Upper lobe of left lung (tissue), 4 donors: ENCODE measurements at regions not wholly inside any gene's neighbourhood (a gene's known extent, or its start where the extent isn't known, plus 50 kb on each side); places are given as distances from the start of the nearest gene placed in this dataset.

Source experiments
- CTCF ChIP-seq, 6 experiments: fragments of 450-650 bp in 4 of 6; fragments of 200-600 bp in 2 of 6; sonication (generic) in 2 of 6; IDR thresholded peaks; one replicate each; pipeline ENCODE4 v1.5.1; 2016 to 2019; ENCODE audit warnings: antibody characterized with exemption in 6 of 6
- POLR2A ChIP-seq, 4 donors: fragments of 450-650 bp; IDR thresholded peaks; one replicate each; pipeline ENCODE4 v1.5.1; 2016 to 2017; ENCODE audit warnings: antibody characterized with exemption in 4 of 4, mild to moderate bottlenecking in 2 of 4
- POLR2AphosphoS5 ChIP-seq, 2 donors: sonication (generic); formaldehyde crosslinking; IDR thresholded peaks; one replicate each; pipeline ENCODE4 v1.5.1; 2017; ENCODE audit warnings: antibody characterized with exemption in 2 of 2

GRCh38 chr5:91950328-91950727 is 567.2 kb upstream of the ARRDC3 start:
- TF ChIP-seq POLR2A (IDR thresholded peaks at IDR 0.05) (no peak), CTCF (IDR thresholded peaks at IDR 0.05) (no peak), POLR2AphosphoS5 (IDR thresholded peaks at IDR 0.05) (no peak)
